ENCODE measurements at regions not wholly inside any gene's neighbourhood (a gene's known extent, or its start where the extent isn't known, plus 50 kb on each side); places are given as distances from the start of the nearest gene placed in this dataset.

DNA sequence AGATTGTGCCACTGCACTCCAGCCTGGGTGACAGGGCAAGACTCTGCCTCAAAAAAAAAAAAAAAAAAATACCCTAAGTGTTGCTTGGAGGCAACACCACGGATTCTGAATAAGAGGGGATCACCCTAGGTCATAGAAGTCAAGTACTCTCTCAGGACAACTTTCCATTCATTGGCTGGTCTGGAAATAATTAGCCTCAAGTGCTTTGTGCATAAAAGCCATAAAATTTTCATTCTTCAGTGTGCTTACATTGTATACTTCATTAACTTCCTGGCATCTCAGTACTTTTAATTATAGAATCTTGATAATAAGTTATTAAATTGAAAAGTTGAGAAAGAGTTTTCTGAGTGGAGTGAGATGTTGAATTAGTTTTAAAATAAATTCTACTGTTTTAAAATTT lies 876.1 kb upstream of the FAM98A start:
- TF ChIP-seq NR2F2 (IDR thresholded peaks at IDR 0.05) (no peak), GABPA (IDR thresholded peaks at IDR 0.05 in 1 of 2, conservative IDR thresholded peaks at IDR 0.05 in 1 of 2) (no peak), FOXA2 (IDR thresholded peaks at IDR 0.05) (no peak), HNF4G (IDR thresholded peaks at IDR 0.05) (no peak), JUND (IDR thresholded peaks at IDR 0.05) (no peak)
- WGBS = 34% methylated on average over 1 of the region's 1 CpG
- H3K4me3 ChIP-seq (ENCODE audit: low read depth in 1 of 3, low read length in 3 of 3) = no peak overlapping the region
- no peaks in the 10 kb centered on the region for H3K9me3 ChIP-seq (ENCODE audit: control insufficient read depth in 4 of 4, low read length in 3 of 4)
- H3K27ac ChIP-seq (ENCODE audit: low read depth in 1 of 2, low read length in 2 of 2) = no peak overlapping the region
- H3K9ac ChIP-seq (ENCODE audit: low read depth in 1 of 2, low read length in 2 of 2) = no peak overlapping the region
- no peak for DNase-seq (ENCODE audit: low spot score)
- H3K27me3 ChIP-seq (ENCODE audit: control insufficient read depth in 4 of 4, insufficient read depth in 4 of 4, low read length in 3 of 4) = no peaks in the 10 kb centered on the region
- H3K4me1 ChIP-seq (ENCODE audit: control insufficient read depth in 4 of 4, insufficient read depth in 4 of 4, low read length in 3 of 4) = no peaks in the 10 kb centered on the region
- H3K36me3 ChIP-seq (ENCODE audit: control insufficient read depth in 4 of 4, insufficient read depth in 3 of 4, low read depth in 1 of 4, low read length in 3 of 4) = no peaks in the 10 kb centered on the region

DNA sequence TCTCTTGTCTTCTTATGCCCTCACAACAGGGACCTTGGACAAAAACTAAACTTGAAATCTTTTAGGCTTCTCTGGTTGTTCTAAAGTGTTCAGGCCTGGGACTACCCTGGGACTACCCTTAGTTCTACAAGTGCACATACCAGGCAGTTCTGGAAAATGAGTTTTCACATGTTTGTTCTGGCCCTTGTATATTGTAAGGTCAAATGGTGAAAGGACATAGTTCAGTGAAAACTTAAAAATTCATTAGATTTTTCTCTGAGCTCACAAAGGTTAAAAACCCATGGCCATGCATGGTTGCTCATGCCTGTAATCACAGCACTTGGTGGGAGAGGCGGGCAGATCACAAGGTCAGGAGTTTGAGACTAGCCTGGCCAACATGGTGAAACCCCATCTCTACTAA lies 875.5 kb upstream of the FAM98A start:
- DNase-seq (ENCODE audit: low spot score) = no peak
- Histone ChIP-seq H3K9me3 (ENCODE audit: control insufficient read depth in 4 of 4, low read length in 3 of 4) (no peaks in the 10 kb centered on the region), H3K36me3 (ENCODE audit: control insufficient read depth in 4 of 4, insufficient read depth in 3 of 4, low read depth in 1 of 4, low read length in 3 of 4) (no peaks in the 10 kb centered on the region), H3K9ac (ENCODE audit: low read depth in 1 of 2, low read length in 2 of 2) (no peak overlapping the region), H3K27ac (ENCODE audit: low read depth in 1 of 2, low read length in 2 of 2) (no peak overlapping the region), H3K27me3 (ENCODE audit: control insufficient read depth in 4 of 4, insufficient read depth in 4 of 4, low read length in 3 of 4) (no peaks in the 10 kb centered on the region), H3K4me3 (ENCODE audit: low read depth in 1 of 3, low read length in 3 of 3) (no peak overlapping the region), H3K4me1 (ENCODE audit: control insufficient read depth in 4 of 4, insufficient read depth in 4 of 4, low read length in 3 of 4) (no peaks in the 10 kb centered on the region)
- TF ChIP-seq, protein P1, sequence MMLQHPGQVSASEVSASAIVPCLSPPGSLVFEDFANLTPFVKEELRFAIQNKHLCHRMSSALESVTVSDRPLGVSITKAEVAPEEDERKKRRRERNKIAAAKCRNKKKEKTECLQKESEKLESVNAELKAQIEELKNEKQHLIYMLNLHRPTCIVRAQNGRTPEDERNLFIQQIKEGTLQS (IDR thresholded peaks at IDR 0.05) = no peak
- TF ChIP-seq GABPA (IDR thresholded peaks at IDR 0.05 in 1 of 2, conservative IDR thresholded peaks at IDR 0.05 in 1 of 2) (no peak), RAD21 (IDR thresholded peaks at IDR 0.05) (no peak), HNF4G (IDR thresholded peaks at IDR 0.05) (no peak), FOXA1 (IDR thresholded peaks at IDR 0.05) (no peak), SP1 (IDR thresholded peaks at IDR 0.05) (no peak), HNF4A (conservative IDR thresholded peaks at IDR 0.05) (no peak), YY1 (IDR thresholded peaks at IDR 0.05) (no peak), NR2F2 (IDR thresholded peaks at IDR 0.05) (no peak), FOXA2 (IDR thresholded peaks at IDR 0.05) (no peak), JUND (IDR thresholded peaks at IDR 0.05) (no peak)
- TF ChIP-seq, protein P2, sequence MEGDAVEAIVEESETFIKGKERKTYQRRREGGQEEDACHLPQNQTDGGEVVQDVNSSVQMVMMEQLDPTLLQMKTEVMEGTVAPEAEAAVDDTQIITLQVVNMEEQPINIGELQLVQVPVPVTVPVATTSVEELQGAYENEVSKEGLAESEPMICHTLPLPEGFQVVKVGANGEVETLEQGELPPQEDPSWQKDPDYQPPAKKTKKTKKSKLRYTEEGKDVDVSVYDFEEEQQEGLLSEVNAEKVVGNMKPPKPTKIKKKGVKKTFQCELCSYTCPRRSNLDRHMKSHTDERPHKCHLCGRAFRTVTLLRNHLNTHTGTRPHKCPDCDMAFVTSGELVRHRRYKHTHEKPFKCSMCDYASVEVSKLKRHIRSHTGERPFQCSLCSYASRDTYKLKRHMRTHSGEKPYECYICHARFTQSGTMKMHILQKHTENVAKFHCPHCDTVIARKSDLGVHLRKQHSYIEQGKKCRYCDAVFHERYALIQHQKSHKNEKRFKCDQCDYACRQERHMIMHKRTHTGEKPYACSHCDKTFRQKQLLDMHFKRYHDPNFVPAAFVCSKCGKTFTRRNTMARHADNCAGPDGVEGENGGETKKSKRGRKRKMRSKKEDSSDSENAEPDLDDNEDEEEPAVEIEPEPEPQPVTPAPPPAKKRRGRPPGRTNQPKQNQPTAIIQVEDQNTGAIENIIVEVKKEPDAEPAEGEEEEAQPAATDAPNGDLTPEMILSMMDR (IDR thresholded peaks at IDR 0.05; ENCODE audit: low read depth, low read length, missing input control) = no peak
- TF ChIP-seq, protein P3, sequence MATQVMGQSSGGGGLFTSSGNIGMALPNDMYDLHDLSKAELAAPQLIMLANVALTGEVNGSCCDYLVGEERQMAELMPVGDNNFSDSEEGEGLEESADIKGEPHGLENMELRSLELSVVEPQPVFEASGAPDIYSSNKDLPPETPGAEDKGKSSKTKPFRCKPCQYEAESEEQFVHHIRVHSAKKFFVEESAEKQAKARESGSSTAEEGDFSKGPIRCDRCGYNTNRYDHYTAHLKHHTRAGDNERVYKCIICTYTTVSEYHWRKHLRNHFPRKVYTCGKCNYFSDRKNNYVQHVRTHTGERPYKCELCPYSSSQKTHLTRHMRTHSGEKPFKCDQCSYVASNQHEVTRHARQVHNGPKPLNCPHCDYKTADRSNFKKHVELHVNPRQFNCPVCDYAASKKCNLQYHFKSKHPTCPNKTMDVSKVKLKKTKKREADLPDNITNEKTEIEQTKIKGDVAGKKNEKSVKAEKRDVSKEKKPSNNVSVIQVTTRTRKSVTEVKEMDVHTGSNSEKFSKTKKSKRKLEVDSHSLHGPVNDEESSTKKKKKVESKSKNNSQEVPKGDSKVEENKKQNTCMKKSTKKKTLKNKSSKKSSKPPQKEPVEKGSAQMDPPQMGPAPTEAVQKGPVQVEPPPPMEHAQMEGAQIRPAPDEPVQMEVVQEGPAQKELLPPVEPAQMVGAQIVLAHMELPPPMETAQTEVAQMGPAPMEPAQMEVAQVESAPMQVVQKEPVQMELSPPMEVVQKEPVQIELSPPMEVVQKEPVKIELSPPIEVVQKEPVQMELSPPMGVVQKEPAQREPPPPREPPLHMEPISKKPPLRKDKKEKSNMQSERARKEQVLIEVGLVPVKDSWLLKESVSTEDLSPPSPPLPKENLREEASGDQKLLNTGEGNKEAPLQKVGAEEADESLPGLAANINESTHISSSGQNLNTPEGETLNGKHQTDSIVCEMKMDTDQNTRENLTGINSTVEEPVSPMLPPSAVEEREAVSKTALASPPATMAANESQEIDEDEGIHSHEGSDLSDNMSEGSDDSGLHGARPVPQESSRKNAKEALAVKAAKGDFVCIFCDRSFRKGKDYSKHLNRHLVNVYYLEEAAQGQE (IDR thresholded peaks at IDR 0.05) = no peak
- 47% methylated on average over 1 of the region's 1 CpG for WGBS

DNA sequence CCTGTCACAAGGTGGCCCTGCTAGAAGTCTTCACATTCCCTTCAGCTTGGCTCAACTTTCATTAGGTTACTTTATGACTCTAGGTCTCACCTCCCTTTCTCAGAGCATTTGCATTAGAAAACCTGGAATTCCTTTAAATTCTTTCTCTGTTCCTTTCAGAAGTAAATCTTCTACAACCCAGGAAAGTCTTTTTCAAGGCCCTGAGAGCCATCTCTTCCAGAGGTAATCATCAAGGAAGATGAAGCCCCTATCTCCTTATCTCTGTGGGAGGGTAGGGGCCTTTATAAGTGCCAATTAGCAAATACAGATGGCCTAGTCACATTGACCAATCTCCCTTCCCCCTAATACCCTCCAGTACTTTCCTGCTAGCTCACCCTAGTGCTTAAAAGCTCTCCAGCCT lies 848.0 kb upstream of the FAM98A start:
- Histone ChIP-seq H3K4me3 (ENCODE audit: low read depth in 1 of 3, low read length in 3 of 3) (no peak overlapping the region), H3K4me1 (ENCODE audit: control insufficient read depth in 4 of 4, insufficient read depth in 4 of 4, low read length in 3 of 4) (no peaks in the 10 kb centered on the region), H3K9me3 (ENCODE audit: control insufficient read depth in 4 of 4, low read length in 3 of 4) (no peaks in the 10 kb centered on the region), H3K27me3 (ENCODE audit: control insufficient read depth in 4 of 4, insufficient read depth in 4 of 4, low read length in 3 of 4) (no peaks in the 10 kb centered on the region), H3K27ac (ENCODE audit: low read depth in 1 of 2, low read length in 2 of 2) (no peak overlapping the region), H3K9ac (ENCODE audit: low read depth in 1 of 2, low read length in 2 of 2) (no peak overlapping the region), H3K36me3 (ENCODE audit: control insufficient read depth in 4 of 4, insufficient read depth in 3 of 4, low read depth in 1 of 4, low read length in 3 of 4) (no peaks in the 10 kb centered on the region)
- no peak for DNase-seq (ENCODE audit: low spot score)
- no peak for TF ChIP-seq RXRA (IDR thresholded peaks at IDR 0.05)
- no peak for TF ChIP-seq YY1 (IDR thresholded peaks at IDR 0.05)
- TF ChIP-seq, protein P1 (IDR thresholded peaks at IDR 0.05) = no peak
- TF ChIP-seq HNF4G (IDR thresholded peaks at IDR 0.05) = no peak
- no peak for TF ChIP-seq HNF4A (conservative IDR thresholded peaks at IDR 0.05)
- TF ChIP-seq NR2F2 (IDR thresholded peaks at IDR 0.05) = no peak
- no peak for TF ChIP-seq FOXA2 (IDR thresholded peaks at IDR 0.05)
- TF ChIP-seq GABPA (IDR thresholded peaks at IDR 0.05 in 1 of 2, conservative IDR thresholded peaks at IDR 0.05 in 1 of 2) = no peak
- no peak for TF ChIP-seq FOXA1 (IDR thresholded peaks at IDR 0.05)
- TF ChIP-seq, protein P2 (IDR thresholded peaks at IDR 0.05; ENCODE audit: low read depth, low read length, missing input control) = no peak
- TF ChIP-seq SP1 (IDR thresholded peaks at IDR 0.05) = no peak
- TF ChIP-seq, protein P4, sequence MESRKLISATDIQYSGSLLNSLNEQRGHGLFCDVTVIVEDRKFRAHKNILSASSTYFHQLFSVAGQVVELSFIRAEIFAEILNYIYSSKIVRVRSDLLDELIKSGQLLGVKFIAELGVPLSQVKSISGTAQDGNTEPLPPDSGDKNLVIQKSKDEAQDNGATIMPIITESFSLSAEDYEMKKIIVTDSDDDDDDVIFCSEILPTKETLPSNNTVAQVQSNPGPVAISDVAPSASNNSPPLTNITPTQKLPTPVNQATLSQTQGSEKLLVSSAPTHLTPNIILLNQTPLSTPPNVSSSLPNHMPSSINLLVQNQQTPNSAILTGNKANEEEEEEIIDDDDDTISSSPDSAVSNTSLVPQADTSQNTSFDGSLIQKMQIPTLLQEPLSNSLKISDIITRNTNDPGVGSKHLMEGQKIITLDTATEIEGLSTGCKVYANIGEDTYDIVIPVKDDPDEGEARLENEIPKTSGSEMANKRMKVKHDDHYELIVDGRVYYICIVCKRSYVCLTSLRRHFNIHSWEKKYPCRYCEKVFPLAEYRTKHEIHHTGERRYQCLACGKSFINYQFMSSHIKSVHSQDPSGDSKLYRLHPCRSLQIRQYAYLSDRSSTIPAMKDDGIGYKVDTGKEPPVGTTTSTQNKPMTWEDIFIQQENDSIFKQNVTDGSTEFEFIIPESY (IDR thresholded peaks at IDR 0.05) = no peak
